AG04449 (cell line): ENCODE measurements at regions not wholly inside any gene's neighbourhood (a gene's known extent, or its start where the extent isn't known, plus 50 kb on each side); places are given as distances from the start of the nearest gene placed in this dataset.
A peak's percentile ranks its signal among the peaks of the same experiment; 100 is the strongest.

Experiments
- CTCF ChIA-PET: fragments of 350-600 bp; formaldehyde crosslinking; extraction: SDS; loops from one replicate; lab custom pipeline; 2021; ENCODE audit warnings: antibody characterized with exemption; lab: Yijun Ruan, JAX
- POLR2A ChIA-PET: fragments of 400-600, 350-600 bp; formaldehyde crosslinking; extraction: SDS; loops from one replicate; lab custom pipeline; 2020; ENCODE audit warnings: antibody characterized with exemption, inconsistent platforms; lab: Yijun Ruan, JAX
- DNase-seq: peaks from one replicate; pipeline ENCODE4 v3.0.0-alpha.2; 2010; ENCODE audit warnings: low read depth, low spot score
- H3K4me3 ChIP-seq: 2 replicates; pipeline ENCODE4 v1.5.1; 2011; ENCODE audit warnings: low read depth, mild to moderate bottlenecking, control low read depth, low read length
- CTCF ChIP-seq: IDR thresholded peaks from one replicate; pipeline ENCODE4 v1.5.1; 2011; ENCODE audit warnings: mild to moderate bottlenecking, moderate library complexity, low read length, control low read depth, inconsistent platforms; ENCODE audit not compliant: insufficient read depth; ENCODE audit errors: missing control alignments

- ChIA-PET CTCF (interaction anchor here (0.6 to 4.0 kb wide), 12 partner anchors 18 to 822 kb away, joined by 3 to 40 read pairs (median 8); no protein-coding TSS in a partner anchor), POLR2A (no interaction called here)
- no peak for DNase-seq
- peak; percentile 96 for TF ChIP-seq CTCF
- H3K4me3 ChIP-seq = no peak overlapping the region
Observed at GRCh38 chr9:126228781-126229444, 97.7 kb upstream of the MVB12B start.

GRCh38 chr9:126229501-126229900, 97.1 kb upstream of the MVB12B start:
- ChIA-PET POLR2A (no interaction called here), CTCF (interaction anchor here (0.6 to 4.0 kb wide), 16 partner anchors 9 to 822 kb away, joined by 3 to 40 read pairs (median 4); no protein-coding TSS in a partner anchor)
- DNase-seq = no peak
- H3K4me3 ChIP-seq = no peak overlapping the region
- no peak for TF ChIP-seq CTCF

GRCh38 chr9:126230692-126231091, 95.9 kb upstream of the MVB12B start:
- CTCF ChIA-PET = interaction anchor here (1.2 to 4.0 kb wide), 7 partner anchors 10 to 824 kb away, joined by 4 to 40 read pairs (median 10); no protein-coding TSS in a partner anchor

GRCh38 chr9:126232461-126232860, 94.2 kb upstream of the MVB12B start:
- TF ChIP-seq CTCF = no peak
- ChIA-PET CTCF (interaction anchor here (1.1 to 4.0 kb wide), 3 partner anchors 10 to 825 kb away, joined by 3 to 40 read pairs (median 3); no protein-coding TSS in a partner anchor), POLR2A (no interaction called here)
- no peak overlapping the region for H3K4me3 ChIP-seq
- no peak for DNase-seq

More at GRCh38 chr9:126230692-126231091, 95.9 kb upstream of the MVB12B start:
- DNase-seq = no peak
- POLR2A ChIA-PET = no interaction called here
- no peak for TF ChIP-seq CTCF
- no peak overlapping the region for H3K4me3 ChIP-seq

GRCh38 chr9:126233175-126233574, 93.5 kb upstream of the MVB12B start:
- CTCF ChIA-PET = interaction anchor here (1.1 to 4.0 kb wide), 3 partner anchors 11 to 826 kb away, joined by 3 to 40 read pairs (median 3); no protein-coding TSS in a partner anchor

More at GRCh38 chr9:126233175-126233574, 93.5 kb upstream of the MVB12B start:
- no peak overlapping the region for H3K4me3 ChIP-seq
- POLR2A ChIA-PET = no interaction called here
- no peak for TF ChIP-seq CTCF
- DNase-seq = no peak
